NOMO-1 (cell line): ENCODE measurements at regions not wholly inside any gene's neighbourhood (a gene's known extent, or its start where the extent isn't known, plus 50 kb on each side); places are given as distances from the start of the nearest gene placed in this dataset.

ENCODE experiments used
- DNase-seq, 2 experiments: peaks; one replicate each; lab custom pipeline; 2025; ENCODE audit not compliant: unreplicated experiment in 2 of 2; lab: John Stamatoyannopoulos, UW

- no peak for DNase-seq
Observed at GRCh38 chr1:239221656-239222055, 164.7 kb upstream of the CHRM3 start.

- DNase-seq: no peak
Observed at GRCh38 chr1:239219679-239220078, 166.7 kb upstream of the CHRM3 start.

GRCh38 chr1:239218301-239218700 is 168.1 kb upstream of the CHRM3 start:
- DNase-seq: no peak

GRCh38 chr1:239212811-239213220 is 173.6 kb upstream of the CHRM3 start:
- no peak for DNase-seq

- DNase-seq: no peak
Observed at GRCh38 chr1:239209591-239209990, 176.8 kb upstream of the CHRM3 start.

GRCh38 chr1:239204401-239204800 is 182.0 kb upstream of the CHRM3 start:
- DNase-seq: no peak

GRCh38 chr1:239197871-239198270 is 188.5 kb upstream of the CHRM3 start:
- no peak for DNase-seq

- no peak for DNase-seq
Observed at GRCh38 chr1:239189998-239190512, 196.3 kb upstream of the CHRM3 start.

GRCh38 chr1:239186487-239186886 is 199.9 kb upstream of the CHRM3 start:
- DNase-seq: no peak

GRCh38 chr1:239185245-239185619 is 201.1 kb upstream of the CHRM3 start:
- no peak for DNase-seq

GRCh38 chr1:239184561-239185244 is 201.7 kb upstream of the CHRM3 start:
- DNase-seq: no peak

GRCh38 chr1:239178961-239179360 is 207.4 kb upstream of the CHRM3 start:
- DNase-seq: no peak

GRCh38 chr1:239174880-239175279 is 211.5 kb upstream of the CHRM3 start:
- DNase-seq: no peak

- no peak for DNase-seq
Observed at GRCh38 chr1:239170828-239171227, 215.5 kb upstream of the CHRM3 start.

- no peak for DNase-seq
Observed at GRCh38 chr1:239169276-239169675, 217.1 kb upstream of the CHRM3 start.

GRCh38 chr1:239164451-239165180 is 221.8 kb upstream of the CHRM3 start:
- DNase-seq: no peak

- DNase-seq: no peak
Observed at GRCh38 chr1:239155466-239156091, 230.8 kb upstream of the CHRM3 start.

- no peak for DNase-seq
Observed at GRCh38 chr1:239151937-239152336, 234.4 kb upstream of the CHRM3 start.

- DNase-seq: no peak
Observed at GRCh38 chr1:239140968-239141367, 245.4 kb upstream of the CHRM3 start.

GRCh38 chr1:239139801-239140200 is 246.6 kb upstream of the CHRM3 start:
- no peak for DNase-seq

- no peak for DNase-seq
Observed at GRCh38 chr1:239128541-239128940, 257.8 kb upstream of the CHRM3 start.

- no peak for DNase-seq
Observed at GRCh38 chr1:239126884-239127283, 259.5 kb upstream of the CHRM3 start.
